ENCODE measurements at regions not wholly inside any gene's neighbourhood (a gene's known extent, or its start where the extent isn't known, plus 50 kb on each side); places are given as distances from the start of the nearest gene placed in this dataset.

DNA sequence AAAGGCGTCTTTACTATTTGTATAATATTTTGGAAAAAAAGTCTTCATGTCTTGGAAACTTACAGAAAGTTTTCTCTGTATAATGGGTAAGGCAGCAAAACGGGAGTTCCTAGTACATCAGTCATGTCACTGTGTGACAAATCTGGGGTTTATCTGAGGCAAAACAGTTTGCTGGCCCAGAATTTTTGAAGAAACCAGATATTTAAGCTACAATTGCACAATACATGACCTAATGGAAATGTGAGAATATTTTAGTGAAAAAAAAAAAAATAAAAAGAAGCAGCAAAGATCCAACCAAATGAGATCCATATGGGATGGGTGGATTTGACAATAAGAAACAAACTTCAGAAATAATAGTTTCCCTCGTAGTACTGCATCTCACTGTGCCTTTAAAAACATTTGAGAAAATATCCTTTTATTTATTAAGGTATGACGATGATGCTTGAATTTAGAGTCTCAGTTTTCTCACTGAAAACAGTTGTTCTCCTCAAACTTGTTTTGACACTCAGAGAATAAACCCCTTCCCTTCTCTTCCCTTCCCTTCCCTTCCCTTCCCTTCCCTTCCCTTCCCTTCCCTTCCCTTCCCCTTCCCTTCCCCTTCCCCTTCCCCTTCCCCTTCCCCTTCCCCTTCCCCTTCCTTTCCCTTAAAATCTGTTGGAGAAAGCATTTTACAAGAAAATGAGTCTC lies 180.5 kb upstream of the TUT7 start:
- no peak for DNase-seq (ENCODE audit: low read depth, low spot score)

DNA sequence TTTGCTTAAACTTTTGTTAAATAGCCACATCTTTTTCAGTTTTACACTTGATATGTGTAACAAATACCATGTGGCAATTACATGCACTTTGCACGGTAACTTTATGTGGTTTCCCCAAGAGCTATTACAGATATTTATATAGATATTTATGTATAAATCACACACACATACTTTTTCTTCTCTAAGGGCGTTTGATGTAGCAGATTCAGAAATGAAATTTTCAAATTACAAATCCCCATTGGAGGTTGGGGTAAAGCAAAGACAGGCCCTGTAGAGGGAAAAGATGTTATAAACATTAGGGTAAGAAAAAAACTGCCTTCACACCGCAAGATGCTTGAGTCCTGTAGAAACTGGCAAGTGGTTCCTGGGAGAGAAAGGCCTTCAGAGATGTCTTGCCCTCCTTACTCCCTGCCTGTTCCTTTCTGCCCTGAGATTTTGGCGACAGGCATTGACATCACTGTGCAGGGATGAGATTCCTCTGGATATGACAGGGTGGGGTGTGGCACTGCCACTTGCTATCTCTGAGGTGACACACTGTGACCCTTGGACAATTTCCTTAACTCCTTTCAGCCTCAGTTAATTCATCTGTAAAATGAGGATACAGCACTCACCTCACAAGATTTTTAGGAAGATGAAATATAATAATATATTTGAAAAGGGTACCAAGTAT lies 177.9 kb upstream of the TUT7 start:
- no peak for DNase-seq (ENCODE audit: low read depth, low spot score)

DNA sequence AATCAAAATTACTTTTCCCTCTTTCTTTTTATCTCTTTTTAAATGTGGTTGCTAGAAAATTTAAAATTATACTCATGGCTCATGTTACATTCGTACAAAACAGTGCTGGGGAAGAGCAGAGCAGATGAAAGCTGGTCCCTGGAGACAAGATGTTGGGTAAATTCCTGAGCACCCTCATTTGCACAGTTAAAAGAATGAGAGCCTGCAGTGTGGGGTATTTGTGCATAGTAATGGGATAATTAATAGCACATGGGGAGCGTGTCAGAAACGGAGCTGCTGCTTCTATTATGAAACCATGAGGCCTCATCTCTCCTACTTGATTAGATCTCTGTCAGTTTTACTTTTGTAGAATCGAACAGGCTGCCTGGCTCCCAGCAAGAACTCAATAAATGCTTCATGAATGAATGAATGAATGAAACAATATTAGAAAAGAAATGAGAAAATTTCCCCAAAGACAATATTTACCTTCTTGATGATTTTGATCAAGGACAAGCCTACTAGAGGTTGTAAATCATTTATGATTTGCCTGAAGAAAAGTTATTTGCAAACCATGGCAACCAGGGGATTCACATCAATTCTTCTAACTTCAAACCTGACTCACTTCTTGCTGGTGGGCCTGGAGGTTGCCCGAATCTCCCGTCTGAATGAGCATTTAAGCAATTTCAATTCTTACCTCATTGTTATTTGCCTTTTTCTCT lies 177.2 kb upstream of the TUT7 start:
- no peak for DNase-seq (ENCODE audit: low read depth, low spot score)

DNA sequence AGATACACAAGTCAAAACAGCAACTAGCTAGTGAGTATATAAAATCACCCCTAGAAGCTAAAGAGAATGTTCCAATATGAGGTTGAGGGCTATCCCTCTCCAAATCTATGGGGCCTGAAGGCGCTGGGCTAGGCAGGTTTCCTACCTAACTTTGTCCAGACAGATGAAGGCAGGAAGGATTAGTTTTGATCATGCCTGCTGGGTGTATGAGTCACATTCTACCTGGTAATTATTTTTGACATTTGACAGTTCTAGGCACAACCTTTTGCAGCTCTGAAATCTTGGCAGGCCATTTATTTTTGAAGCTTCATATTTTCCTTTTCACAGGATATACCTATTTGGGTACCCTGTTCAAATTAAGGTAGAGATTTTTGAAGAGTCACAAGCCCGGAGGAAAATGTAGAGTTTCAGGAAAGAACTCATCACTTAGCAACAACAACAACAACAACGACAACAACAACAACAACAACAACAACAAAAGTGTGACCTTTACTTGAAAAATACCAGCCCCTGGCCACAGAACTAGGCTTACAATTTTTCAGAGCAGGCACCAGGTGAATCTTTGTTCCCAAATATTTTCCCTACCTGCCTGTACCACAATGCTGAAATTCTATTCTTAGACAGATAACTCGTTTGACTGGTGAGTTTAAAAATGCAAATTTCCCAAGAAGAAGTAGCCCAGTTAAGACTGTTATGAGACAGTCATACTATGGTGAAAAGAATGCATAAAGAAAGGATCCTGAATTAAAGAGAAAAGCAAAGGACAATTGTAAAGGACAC lies 175.5 kb upstream of the TUT7 start:
- no peak for DNase-seq (ENCODE audit: low read depth, low spot score)

DNA sequence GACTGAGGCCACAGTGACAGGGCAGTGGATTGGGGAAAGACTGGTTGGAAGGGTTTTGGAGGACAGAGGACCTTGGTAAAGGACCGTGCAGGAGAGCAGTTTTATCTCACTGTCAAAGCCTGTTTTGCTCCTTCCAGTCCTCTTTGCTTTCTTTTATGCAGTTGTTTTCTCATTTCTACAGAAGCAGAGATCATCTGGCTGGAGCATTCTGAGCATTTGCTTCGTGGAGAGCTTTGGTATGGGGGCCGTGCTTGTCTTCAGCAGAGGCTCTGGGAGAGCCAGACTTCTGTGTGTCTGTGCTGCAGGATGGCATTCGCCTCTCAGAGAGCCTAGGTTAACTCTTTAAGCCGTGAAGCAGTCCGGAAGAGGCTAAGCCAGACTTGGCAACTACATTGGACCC lies 171.8 kb upstream of the TUT7 start:
- no peak for DNase-seq (ENCODE audit: low read depth, low spot score)

DNA sequence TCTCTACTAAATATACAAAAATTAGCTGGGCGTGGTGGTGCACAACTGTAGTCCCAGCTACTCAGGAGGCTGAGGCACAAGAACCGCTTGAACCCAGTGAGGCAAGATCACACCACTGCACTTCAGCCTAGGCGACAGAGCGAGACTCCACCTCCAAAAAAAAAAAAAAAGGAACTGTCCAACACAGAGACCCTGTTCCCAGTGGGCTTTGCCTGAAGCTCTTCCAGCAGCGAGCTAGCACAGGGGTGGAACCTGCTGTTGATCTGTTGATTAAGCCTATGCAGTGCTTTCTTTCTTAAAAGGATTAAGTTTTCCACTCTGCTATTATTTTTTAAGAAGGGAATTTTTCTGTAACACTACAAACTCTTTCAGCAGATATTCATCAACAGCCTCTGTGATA lies 171.0 kb upstream of the TUT7 start:
- DNase-seq (ENCODE audit: low read depth, low spot score) = no peak

DNA sequence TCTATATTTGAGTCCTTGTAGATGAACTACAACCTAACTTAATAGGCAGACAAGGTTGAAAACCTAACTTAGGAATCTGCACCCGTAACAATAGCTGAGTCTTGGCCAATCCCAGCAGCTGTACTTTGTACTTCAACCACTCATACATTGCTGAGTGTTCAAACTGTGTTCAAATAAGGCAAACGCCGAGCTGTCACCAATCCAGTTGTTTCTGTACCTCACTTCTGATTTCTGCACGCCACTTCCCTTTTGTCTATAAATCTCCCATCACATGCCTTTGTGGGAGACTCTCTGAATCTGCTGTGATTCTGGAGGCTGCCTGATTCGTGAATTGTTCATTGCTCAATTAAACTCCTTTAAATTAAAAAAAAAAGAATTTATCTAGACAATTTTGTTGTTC lies 167.8 kb upstream of the TUT7 start:
- no peak for DNase-seq (ENCODE audit: low read depth, low spot score)

DNA sequence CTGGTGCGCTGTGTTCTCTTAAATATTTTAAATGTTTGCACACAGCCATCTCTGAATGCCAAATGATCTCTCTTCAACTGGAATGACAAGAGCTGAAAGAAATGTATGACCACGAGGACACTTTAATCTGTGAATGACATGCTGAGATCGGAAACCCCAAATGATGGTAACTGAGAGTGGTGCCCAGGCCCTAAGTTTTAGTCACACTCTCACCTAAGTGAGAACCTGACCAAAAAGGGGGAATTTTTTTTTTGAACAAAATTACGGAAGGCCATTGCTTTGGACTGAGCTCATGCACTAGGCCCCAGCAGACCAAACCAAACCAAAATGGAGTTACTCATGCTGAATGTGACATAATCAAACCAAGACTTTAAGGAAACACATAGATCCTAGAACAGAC lies 167.1 kb upstream of the TUT7 start:
- no peak for DNase-seq (ENCODE audit: low read depth, low spot score)

DNA sequence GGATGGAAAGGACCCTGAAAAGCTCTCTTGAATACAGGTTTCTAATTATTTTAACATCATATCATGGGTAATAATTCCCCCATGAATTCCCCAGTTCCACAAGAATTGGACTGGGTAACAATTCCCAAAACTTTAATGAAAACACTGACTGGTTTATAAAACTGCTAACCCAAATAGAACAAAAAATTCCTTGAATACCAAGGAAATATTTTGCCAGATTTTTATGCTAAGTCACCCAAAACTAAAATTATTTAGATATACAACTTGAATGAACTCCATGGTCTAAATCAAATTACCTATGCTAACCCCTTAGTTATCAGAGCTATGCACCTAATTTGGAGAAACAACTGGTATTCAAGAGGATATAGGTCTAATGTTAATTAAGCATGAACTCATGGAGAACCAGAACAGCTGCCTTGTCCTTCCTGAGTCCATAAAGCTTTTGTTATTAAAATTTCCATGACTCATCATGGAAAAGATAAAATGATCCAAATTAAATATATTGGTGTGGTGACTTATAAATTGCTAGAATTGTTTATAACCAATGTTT lies 164.9 kb upstream of the TUT7 start:
- DNase-seq (ENCODE audit: low read depth, low spot score) = no peak

DNA sequence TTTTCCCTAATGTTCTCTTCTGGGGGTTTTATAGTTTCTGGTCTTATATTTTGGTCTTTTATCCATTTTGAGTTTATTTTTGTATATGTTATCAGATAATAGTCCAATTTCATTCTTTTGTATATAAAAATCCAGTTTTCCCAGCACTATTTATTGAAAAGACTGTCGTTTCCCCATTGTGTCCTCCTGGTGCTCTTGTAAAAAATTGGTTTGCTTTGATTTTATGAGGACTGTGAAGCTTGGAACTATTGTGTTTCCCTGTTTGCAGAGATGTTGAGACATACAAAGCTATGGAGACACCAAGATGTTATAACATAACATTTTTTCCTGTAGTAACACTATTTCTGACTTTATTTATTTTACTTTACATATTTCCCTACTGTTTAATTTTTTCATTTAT lies 163.3 kb upstream of the TUT7 start:
- no peak for DNase-seq (ENCODE audit: low read depth, low spot score)

DNA sequence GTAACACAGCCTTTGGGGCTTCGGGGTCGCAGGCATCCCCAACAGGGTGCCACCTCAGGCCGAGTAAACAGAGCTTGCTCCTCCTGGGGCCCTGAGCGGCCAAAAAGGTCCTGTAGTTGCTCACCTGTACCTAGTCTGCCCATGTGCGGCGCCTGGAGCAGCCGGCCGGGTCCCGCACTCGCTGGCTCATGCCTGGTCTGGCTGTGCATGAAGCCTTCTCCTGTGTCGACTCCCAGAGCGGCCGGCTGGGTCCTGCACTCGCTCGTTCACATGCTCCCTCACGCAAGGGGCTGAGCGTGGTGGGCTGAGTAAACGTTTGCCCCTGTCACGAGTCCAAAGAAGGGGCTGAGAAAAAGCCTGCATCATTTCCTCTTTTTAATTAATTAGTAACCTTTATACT lies 162.4 kb upstream of the TUT7 start:
- no peak for DNase-seq (ENCODE audit: low read depth, low spot score)

DNA sequence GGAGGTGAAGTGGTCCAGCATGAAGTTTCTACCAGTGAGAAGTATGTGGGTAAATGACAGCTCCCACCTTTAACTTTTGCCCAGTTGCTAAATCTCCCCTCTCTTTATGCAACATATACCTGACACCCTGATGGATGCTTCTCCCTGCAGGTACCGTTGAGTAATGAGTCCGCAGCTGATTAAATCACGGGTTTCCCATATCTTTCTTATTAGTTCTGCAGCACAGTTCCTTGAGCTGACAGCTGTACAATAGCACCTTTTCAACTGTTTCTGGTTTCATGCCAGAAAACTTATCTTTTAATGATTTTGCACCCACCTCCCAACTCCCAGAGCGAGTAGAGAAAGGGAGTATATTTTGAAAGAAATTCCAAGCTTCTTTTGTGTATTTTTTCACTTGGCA lies 161.0 kb upstream of the TUT7 start:
- DNase-seq (ENCODE audit: low read depth, low spot score) = no peak

DNA sequence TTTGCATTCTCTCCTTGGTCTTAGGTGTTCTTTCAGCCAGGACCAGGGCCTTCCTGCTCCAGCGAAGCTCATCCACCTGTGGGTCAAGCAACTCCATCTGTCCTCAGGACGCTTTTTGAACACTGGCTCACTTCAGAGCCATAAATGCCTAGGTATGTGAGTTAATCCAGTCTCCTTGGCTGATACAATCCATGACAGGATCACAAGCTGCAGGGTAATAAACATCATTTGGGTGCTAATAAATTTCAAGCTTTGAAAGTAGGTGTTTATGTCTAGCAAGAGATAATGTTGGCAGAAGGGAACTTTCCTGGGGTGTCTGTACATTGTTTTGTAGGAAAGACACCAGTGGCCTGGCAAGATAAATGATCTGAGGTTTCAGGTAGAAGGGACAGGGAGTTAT lies 159.2 kb upstream of the TUT7 start:
- DNase-seq (ENCODE audit: low read depth, low spot score) = no peak

DNA sequence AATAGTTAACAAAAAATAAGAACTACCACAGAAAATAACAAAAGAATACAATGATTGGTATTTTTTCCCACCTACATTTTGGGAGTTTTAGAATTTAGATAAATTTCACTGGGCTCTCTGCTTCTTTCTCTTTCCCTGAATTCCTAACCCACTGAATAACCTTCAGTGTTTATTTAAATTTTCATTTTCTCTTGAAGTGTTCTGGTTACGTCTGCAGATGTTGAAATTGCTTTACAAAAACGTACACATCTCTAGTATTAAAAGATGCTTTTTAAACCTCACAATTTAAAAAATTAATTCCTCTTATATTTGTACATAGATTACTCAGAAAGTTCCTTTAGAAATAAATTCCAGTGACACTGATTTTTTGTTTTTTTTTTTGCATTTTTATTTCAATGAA lies 158.7 kb upstream of the TUT7 start:
- DNase-seq (ENCODE audit: low read depth, low spot score) = no peak

DNA sequence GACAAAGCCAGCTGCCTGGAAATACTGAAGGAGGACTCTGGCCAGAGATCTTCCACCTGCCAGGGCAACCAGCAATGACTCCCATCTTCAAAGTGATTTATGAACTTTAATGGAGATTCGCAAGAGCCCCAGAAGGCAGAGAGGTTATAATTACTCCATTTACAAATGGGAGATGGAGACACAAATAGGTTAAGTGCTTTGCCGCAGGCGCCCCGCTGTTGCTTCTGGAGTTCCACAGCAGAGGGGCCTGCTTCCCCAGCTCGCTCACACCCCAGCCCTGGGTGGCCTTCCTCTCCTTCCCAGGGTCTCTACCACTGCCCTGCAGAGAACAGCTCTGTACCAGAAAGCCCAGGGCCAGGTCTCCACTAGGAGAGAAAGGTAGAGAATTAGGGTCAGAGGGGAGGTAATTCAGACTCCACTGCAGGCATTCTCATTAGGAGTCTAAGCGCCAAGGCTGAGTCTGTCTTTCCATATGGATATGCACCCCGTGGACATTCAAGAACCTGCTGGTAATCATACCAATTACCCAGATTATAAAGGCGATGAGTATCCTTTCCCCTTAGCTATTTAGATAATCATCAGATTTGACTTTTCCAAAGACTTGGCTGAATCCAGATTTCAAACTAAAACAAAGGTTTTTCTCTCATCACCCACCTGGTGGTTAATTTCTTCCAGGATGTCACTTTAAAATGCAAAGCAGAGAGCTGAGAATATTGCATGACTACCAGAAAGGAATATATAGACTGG lies 157.6 kb upstream of the TUT7 start:
- DNase-seq (ENCODE audit: low read depth, low spot score) = no peak

DNA sequence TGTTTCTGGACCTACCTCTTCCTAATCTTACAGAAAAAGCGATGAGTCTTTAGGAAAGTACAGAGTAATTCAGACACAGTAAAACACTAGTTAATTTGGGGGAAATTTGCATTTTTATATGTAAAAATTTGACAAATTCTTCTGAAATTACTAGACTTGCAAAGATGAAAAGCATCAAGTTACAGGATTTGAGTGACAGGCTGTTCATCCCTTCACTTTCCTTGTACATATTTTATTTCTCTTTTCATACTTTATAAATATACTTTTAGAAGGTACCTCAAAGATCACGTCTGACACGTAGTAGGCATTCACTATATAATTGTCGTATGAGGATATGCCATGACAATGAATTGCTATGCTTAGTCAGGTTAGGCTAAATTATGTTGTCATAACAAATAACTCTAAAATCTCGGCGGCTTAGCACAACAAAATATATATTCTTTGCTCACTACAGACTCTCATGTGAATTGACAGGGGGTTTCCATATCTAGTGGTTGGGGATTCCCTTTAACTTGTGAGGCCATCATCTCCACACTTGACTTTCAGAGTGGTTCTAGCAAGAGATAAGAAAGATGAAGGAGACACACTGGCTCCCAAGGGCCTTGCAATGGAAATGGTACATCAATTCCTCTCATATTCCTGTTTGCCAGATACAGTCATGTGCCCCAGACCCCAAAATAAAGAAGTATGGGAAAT lies 154.1 kb upstream of the TUT7 start:
- DNase-seq (ENCODE audit: low read depth, low spot score) = no peak

DNA sequence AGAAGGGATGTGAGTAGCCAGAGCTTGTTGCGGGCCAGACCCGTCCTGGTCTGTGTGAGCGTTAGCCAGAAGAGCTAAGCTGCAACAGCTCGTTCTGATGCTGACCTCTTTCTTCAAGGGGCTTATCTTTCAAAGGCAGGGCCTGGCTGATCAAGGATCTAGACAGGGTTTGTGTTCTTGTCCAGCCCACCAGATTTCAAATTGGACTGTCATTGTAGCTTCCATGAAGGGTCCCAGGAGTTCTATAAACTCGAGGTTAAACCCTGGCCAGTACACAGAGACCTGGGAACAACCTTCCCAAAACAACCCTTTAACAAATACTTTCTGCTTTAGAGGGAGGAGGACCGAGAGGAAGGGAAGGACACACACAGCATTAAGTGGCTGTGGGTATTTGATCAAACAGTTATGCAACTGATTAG lies 153.0 kb upstream of the TUT7 start:
- no peak for DNase-seq (ENCODE audit: low read depth, low spot score)

DNA sequence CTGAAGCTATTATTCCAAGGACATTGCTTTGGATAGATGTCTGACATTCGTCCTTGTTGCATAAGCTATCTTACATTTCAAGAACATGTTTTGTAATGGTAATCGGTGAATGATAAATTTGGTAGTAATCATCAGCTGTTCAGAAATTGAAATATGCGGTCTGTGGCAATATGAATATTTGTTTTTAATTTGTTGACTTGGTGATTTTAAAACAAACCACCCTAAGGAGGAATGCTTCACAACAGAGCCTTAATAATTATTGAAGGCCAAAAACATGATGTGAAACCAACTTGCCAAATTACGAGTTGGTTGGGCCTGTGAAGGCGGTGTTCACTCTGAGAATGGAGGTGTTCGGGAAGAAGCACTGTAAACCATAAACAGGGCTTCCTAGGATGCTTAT lies 149.7 kb upstream of the TUT7 start:
- DNase-seq (ENCODE audit: low read depth, low spot score) = no peak

DNA sequence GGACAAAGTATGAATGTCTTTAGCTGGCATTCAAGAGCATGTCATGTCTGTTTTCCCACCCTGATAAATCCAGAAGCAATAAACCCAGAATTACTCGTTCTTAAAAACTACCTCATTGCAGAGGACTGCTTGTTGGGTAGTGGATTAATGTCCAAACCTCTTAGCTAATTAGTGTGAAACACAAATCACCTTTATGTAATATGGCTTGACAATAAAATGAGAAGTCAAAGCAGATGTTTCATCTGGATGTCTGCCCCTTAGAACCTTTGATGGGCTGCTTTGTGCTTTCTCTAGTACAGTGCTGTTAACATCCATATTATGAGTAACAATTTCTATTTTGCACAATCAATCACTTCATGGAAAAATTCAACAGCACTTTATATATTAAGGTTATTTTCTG lies 149.1 kb upstream of the TUT7 start:
- no peak for DNase-seq (ENCODE audit: low read depth, low spot score)

DNA sequence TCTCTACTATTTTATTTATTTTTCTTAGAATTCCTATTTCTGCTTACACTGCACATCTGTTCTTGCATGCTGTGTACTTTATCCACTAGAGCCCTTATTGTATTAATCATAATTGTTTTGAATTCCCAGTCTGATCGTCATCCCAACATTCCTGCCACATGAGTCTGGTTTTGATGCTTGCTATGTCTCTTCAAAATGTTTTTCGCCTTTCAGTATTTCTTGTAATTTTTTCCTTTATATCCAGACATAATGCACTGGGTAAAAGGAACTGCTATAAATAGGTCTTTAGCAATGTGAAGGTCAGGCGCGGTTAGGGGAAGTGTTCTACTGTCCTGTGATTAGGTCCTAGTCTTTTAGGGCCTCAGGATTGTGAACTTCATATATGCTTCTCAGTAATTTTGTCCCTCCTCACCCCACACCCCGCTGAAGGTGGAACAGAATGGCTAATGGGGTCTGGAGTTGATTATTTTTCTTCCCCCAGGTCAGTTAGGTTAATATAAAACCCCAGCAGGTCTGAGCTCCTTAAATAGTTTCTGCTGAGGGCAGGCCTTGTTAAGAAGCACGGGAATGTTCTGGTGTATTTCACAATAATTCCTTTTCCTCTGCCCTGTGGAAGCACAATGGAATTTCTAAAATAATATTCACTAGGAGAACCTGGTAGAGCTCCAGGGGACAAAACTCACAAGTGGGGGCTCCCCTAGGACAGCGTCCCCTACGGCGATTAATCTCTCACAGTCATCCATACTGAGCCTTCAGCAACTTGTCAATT lies 146.6 kb upstream of the TUT7 start:
- no peak for DNase-seq (ENCODE audit: low read depth, low spot score)
